ENCODE measurements at regions not wholly inside any gene's neighbourhood (a gene's known extent, or its start where the extent isn't known, plus 50 kb on each side); places are given as distances from the start of the nearest gene placed in this dataset.
"Not testable (repeated sequence)": the region's sequence is repeated elsewhere in the genome, so short reads cannot be mapped to it uniquely, and the experiment has no call there.

- DNase-seq = not testable (repeated sequence)
Measured at GRCh38 chr14:59006179-59006578, 182.3 kb upstream of the DAAM1 start.

GRCh38 chr14:59009967-59010366, 178.5 kb upstream of the DAAM1 start:
- no peak for DNase-seq

- DNase-seq = no peak
Measured at GRCh38 chr14:59013672-59014298, 174.7 kb upstream of the DAAM1 start.

- no peak for DNase-seq
Measured at GRCh38 chr14:59015482-59015881, 173.0 kb upstream of the DAAM1 start.

GRCh38 chr14:59017285-59017965, 171.0 kb upstream of the DAAM1 start:
- no peak for DNase-seq

- no peak for DNase-seq
Measured at GRCh38 chr14:59018460-59018859, 170.0 kb upstream of the DAAM1 start.

- no peak for DNase-seq
Measured at GRCh38 chr14:59018978-59019377, 169.5 kb upstream of the DAAM1 start.

GRCh38 chr14:59020382-59020781, 168.1 kb upstream of the DAAM1 start:
- DNase-seq = no peak

GRCh38 chr14:59022144-59022543, 166.3 kb upstream of the DAAM1 start:
- no peak for DNase-seq

- DNase-seq = no peak
Measured at GRCh38 chr14:59026081-59026480, 162.4 kb upstream of the DAAM1 start.

GRCh38 chr14:59026640-59027039, 161.8 kb upstream of the DAAM1 start:
- DNase-seq = not testable (repeated sequence)

- peak; percentile 90 for DNase-seq
Measured at GRCh38 chr14:59028476-59029202, 159.8 kb upstream of the DAAM1 start.

- no peak for DNase-seq
Measured at GRCh38 chr14:59032826-59033225, 155.6 kb upstream of the DAAM1 start.

GRCh38 chr14:59036134-59036533, 152.3 kb upstream of the DAAM1 start:
- no peak for DNase-seq

- DNase-seq = no peak
Measured at GRCh38 chr14:59037086-59037485, 151.4 kb upstream of the DAAM1 start.

- no peak for DNase-seq
Measured at GRCh38 chr14:59037620-59038019, 150.8 kb upstream of the DAAM1 start.

GRCh38 chr14:59038746-59039145, 149.7 kb upstream of the DAAM1 start:
- no peak for DNase-seq

- no peak for DNase-seq
Measured at GRCh38 chr14:59041308-59041707, 147.2 kb upstream of the DAAM1 start.

GRCh38 chr14:59044707-59045106, 143.8 kb upstream of the DAAM1 start:
- DNase-seq = no peak

GRCh38 chr14:59046746-59047145, 141.7 kb upstream of the DAAM1 start:
- DNase-seq = no peak

- DNase-seq = no peak
Measured at GRCh38 chr14:59055006-59055405, 133.5 kb upstream of the DAAM1 start.

- peak; percentile 41 for DNase-seq
Measured at GRCh38 chr14:59055439-59056045, 132.9 kb upstream of the DAAM1 start.

GRCh38 chr14:59057551-59057950, 130.9 kb upstream of the DAAM1 start:
- no peak for DNase-seq

Measured in renal pelvis (tissue), 1 donor.